Mesenchymal stem cell (in vitro differentiated cells and primary cell): ENCODE measurements at regions not wholly inside any gene's neighbourhood (a gene's known extent, or its start where the extent isn't known, plus 50 kb on each side); places are given as distances from the start of the nearest gene placed in this dataset.

ENCODE experiments used
- DNase-seq: peaks from one replicate; pipeline ENCODE4 v3.0.0-alpha.2; 2013
- H2AFZ ChIP-seq: one replicate; pipeline ENCODE4 v1.6.1; 2013; ENCODE audit warnings: low read depth, mild to moderate bottlenecking, control low read depth, inconsistent platforms, low read length, moderate library complexity
- H2AK5ac ChIP-seq: 2 replicates; pipeline ENCODE4 v1.6.1; 2013; ENCODE audit warnings: low read length, moderate library complexity, mild to moderate bottlenecking, inconsistent platforms; ENCODE audit not compliant: severe bottlenecking
- H2BK120ac ChIP-seq: one replicate; pipeline ENCODE4 v1.6.1; 2013; ENCODE audit warnings: low read depth, mild to moderate bottlenecking, inconsistent platforms, low read length, moderate library complexity
- H2BK12ac ChIP-seq, 2 experiments: one replicate each; pipeline ENCODE4 v1.6.1; 2013; ENCODE audit warnings: inconsistent platforms in 2 of 2, low read length in 2 of 2, mild to moderate bottlenecking in 2 of 2, moderate library complexity in 2 of 2, control low read depth in 1 of 2
- H2BK15ac ChIP-seq: one replicate; pipeline ENCODE4 v1.6.1; 2013; ENCODE audit warnings: mild to moderate bottlenecking, low read depth, inconsistent platforms; ENCODE audit not compliant: poor library complexity, severe bottlenecking
- H2BK5ac ChIP-seq: 2 replicates; pipeline ENCODE4 v1.6.1; 2013; ENCODE audit warnings: low read depth, mild to moderate bottlenecking, low read length, control low read depth, inconsistent platforms; ENCODE audit not compliant: poor library complexity, severe bottlenecking
- H3K14ac ChIP-seq, 2 experiments: one replicate each; pipeline ENCODE4 v1.6.1; 2013; ENCODE audit warnings: inconsistent platforms in 2 of 2, low read length in 2 of 2, control low read depth in 1 of 2, mild to moderate bottlenecking in 1 of 2, moderate library complexity in 1 of 2
- H3K18ac ChIP-seq, 2 experiments: one replicate each; pipeline ENCODE4 v1.6.1; 2013; ENCODE audit warnings: inconsistent platforms in 2 of 2, low read length in 2 of 2, control low read depth in 1 of 2, low read depth in 1 of 2, mild to moderate bottlenecking in 1 of 2
- H3K23ac ChIP-seq, 2 experiments: one replicate each; pipeline ENCODE4 v1.6.1; 2013; ENCODE audit warnings: inconsistent platforms in 2 of 2, low read length in 2 of 2, mild to moderate bottlenecking in 2 of 2, moderate library complexity in 2 of 2, control low read depth in 1 of 2
- H3K27ac ChIP-seq: 2 replicates; pipeline ENCODE4 v1.5.1; 2013; ENCODE audit warnings: mild to moderate bottlenecking, moderate library complexity, low read length, control low read depth, inconsistent platforms; ENCODE audit not compliant: poor library complexity, severe bottlenecking
- H3K27me3 ChIP-seq, 2 experiments: 2 replicates each; pipeline versions ENCODE4 v1.6.1 to v1.7.0; 2013; ENCODE audit warnings: low read length in 2 of 2, mild to moderate bottlenecking in 2 of 2, moderate library complexity in 2 of 2, control low read depth in 1 of 2, inconsistent platforms in 1 of 2; ENCODE audit not compliant: control insufficient read depth in 1 of 2, insufficient read depth in 1 of 2
- H3K36me3 ChIP-seq, 2 experiments: 2 replicates each; pipeline versions ENCODE4 v1.6.1 to v1.7.0; 2013; ENCODE audit warnings: low read length in 2 of 2, control low read depth in 1 of 2, inconsistent platforms in 1 of 2, low read depth in 1 of 2, mild to moderate bottlenecking in 1 of 2; ENCODE audit not compliant: insufficient read depth in 2 of 2, control insufficient read depth in 1 of 2
- H3K4ac ChIP-seq, 2 experiments: one replicate each; pipeline ENCODE4 v1.6.1; 2013; ENCODE audit warnings: inconsistent platforms in 2 of 2, low read length in 2 of 2, mild to moderate bottlenecking in 2 of 2, moderate library complexity in 2 of 2, control low read depth in 1 of 2, low read depth in 1 of 2
- H3K4me1 ChIP-seq: 2 replicates; pipeline ENCODE4 v1.6.1; 2013; ENCODE audit warnings: low read depth, low read length, control low read depth; ENCODE audit not compliant: control insufficient read depth, insufficient read depth
- H3K4me2 ChIP-seq: 2 replicates; pipeline ENCODE4 v1.6.1; 2013; ENCODE audit warnings: low read length, mild to moderate bottlenecking, inconsistent platforms; ENCODE audit not compliant: poor library complexity, severe bottlenecking
- H3K4me3 ChIP-seq, 2 experiments: 2 replicates each; pipeline versions ENCODE4 v1.5.1 to v1.7.0; 2013; ENCODE audit warnings: low read length in 2 of 2, mild to moderate bottlenecking in 2 of 2, control low read depth in 1 of 2, low read depth in 1 of 2; ENCODE audit not compliant: insufficient read depth in 1 of 2
- H3K79me1 ChIP-seq: replicated peaks from 2 replicates; pipeline ENCODE4 v1.6.1; 2013; ENCODE audit warnings: mild to moderate bottlenecking, control low read depth, low read length, inconsistent platforms; ENCODE audit not compliant: poor library complexity, severe bottlenecking
- H3K9ac ChIP-seq: 2 replicates; pipeline ENCODE4 v1.7.0; 2013; ENCODE audit warnings: mild to moderate bottlenecking, low read length, moderate library complexity
- H3K9me3 ChIP-seq: 2 replicates; pipeline ENCODE4 v1.7.0; 2013; ENCODE audit warnings: mild to moderate bottlenecking, low read length; ENCODE audit not compliant: control insufficient read depth
- H4K8ac ChIP-seq: one replicate; pipeline ENCODE4 v1.6.1; 2013; ENCODE audit warnings: inconsistent platforms, mild to moderate bottlenecking, low read length, moderate library complexity
- H4K91ac ChIP-seq: one replicate; pipeline ENCODE4 v1.6.1; 2013; ENCODE audit warnings: mild to moderate bottlenecking, low read length, inconsistent platforms
- WGBS: methylation state at CpG from one replicate; pipeline ENCODE4 v1.1.7; 2013; ENCODE audit warnings: mixed read lengths; 5-methylcytosine and 5-hydroxymethylcytosine counted together

DNA sequence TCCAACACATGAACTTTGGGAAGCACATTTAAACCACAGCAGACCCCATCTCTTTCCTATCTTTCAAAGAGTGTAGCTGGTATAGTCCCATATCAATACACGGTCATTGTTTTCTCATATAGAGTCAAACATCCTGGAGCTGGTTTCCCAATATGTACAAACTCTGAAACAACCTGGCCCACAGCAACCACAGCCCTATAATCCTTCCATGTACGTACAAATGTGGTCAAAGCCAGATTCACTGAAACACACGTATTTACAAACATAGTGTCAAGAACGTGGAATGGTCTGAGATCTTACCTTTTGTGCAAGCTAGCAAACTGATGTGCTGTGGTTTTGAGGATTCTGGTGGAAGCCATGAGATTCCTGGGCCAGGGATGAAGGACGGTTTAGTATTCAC lies 97.3 kb downstream of the HS1BP3 start:
- Histone ChIP-seq H3K27ac (no peak overlapping the region), H2BK12ac (no peak overlapping the region), H3K4me1 (peaks cover 12% of the 10 kb centered on the region), H2BK5ac (no peak overlapping the region), H3K9ac (no peak overlapping the region), H3K4me3 (no peak overlapping the region), H4K91ac (no peak overlapping the region), H3K4me2 (no peak overlapping the region), H4K8ac (no peak overlapping the region), H3K4ac (no peak overlapping the region), H3K18ac (no peak overlapping the region), H3K23ac (no peak overlapping the region), H2AK5ac (no peak overlapping the region), H2AFZ (no peak overlapping the region), H3K14ac (no peak overlapping the region), H3K9me3 (no peaks in the 10 kb centered on the region), H3K36me3 (no peaks in the 10 kb centered on the region), H3K79me1 (no peaks in the 10 kb centered on the region), H3K27me3 (no peaks in the 10 kb centered on the region), H2BK15ac (no peak overlapping the region), H2BK120ac (no peak overlapping the region)
- peak; percentile 82 for DNase-seq
- WGBS = 69% methylated on average over 5 of the region's 5 CpGs

DNA sequence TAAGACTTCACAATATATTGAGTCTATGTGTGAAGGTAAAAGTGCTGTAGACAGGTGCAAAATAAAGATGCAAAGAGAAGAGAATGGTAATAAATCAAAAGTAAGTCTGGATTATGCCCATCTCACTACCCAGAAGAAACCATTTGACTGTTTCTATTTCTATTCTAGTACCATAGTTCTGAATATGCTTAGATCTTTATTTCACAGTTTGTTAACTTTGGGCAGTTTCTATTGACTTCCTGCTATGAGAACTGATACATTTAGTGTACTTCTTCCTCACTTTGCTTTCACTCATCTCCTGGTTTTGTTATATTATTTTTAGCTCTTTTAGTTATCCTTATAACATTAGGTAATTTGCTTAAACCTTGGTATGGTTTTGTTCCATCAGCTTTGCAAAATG lies 94.9 kb downstream of the HS1BP3 start:
- Histone ChIP-seq H3K79me1 (no peaks in the 10 kb centered on the region), H2BK15ac (no peak overlapping the region), H3K9me3 (no peaks in the 10 kb centered on the region), H2AFZ (no peak overlapping the region), H3K27me3 (no peaks in the 10 kb centered on the region), H4K8ac (no peak overlapping the region), H3K9ac (no peak overlapping the region), H3K4me3 (no peak overlapping the region), H2AK5ac (no peak overlapping the region), H2BK120ac (no peak overlapping the region), H4K91ac (no peak overlapping the region), H3K23ac (no peak overlapping the region), H3K14ac (no peak overlapping the region), H3K27ac (no peak overlapping the region), H2BK5ac (no peak overlapping the region), H3K4ac (no peak overlapping the region), H3K18ac (no peak overlapping the region), H3K4me1 (peaks cover 16% of the 10 kb centered on the region), H2BK12ac (no peak overlapping the region), H3K36me3 (no peaks in the 10 kb centered on the region), H3K4me2 (no peak overlapping the region)
- DNase-seq = no peak

- Histone ChIP-seq H3K9ac (no peak overlapping the region), H3K4ac (no peak overlapping the region), H3K4me1 (peaks cover 17% of the 10 kb centered on the region), H3K14ac (no peak overlapping the region), H4K91ac (no peak overlapping the region), H3K18ac (no peak overlapping the region), H3K23ac (no peak overlapping the region), H3K36me3 (no peaks in the 10 kb centered on the region), H2BK15ac (no peak overlapping the region), H3K27ac (no peak overlapping the region), H3K79me1 (no peaks in the 10 kb centered on the region), H2BK5ac (no peak overlapping the region), H3K27me3 (no peaks in the 10 kb centered on the region), H3K9me3 (no peaks in the 10 kb centered on the region), H2BK120ac (no peak overlapping the region), H2AFZ (no peak overlapping the region), H3K4me3 (no peak overlapping the region), H2AK5ac (no peak overlapping the region), H4K8ac (no peak overlapping the region), H3K4me2 (no peak overlapping the region), H2BK12ac (no peak overlapping the region)
- DNase-seq = no peak
- 93% methylated on average over 3 of the region's 4 CpGs for WGBS
These were observed 94.1 kb downstream of the HS1BP3 start for GRCh38 chr2:20556756-20557155.

- Histone ChIP-seq H2BK5ac (no peak overlapping the region), H2BK15ac (no peak overlapping the region), H3K27me3 (no peaks in the 10 kb centered on the region), H4K91ac (no peak overlapping the region), H3K9me3 (no peaks in the 10 kb centered on the region), H3K4me1 (peaks cover 18% of the 10 kb centered on the region), H3K4me2 (no peak overlapping the region), H4K8ac (no peak overlapping the region), H3K14ac (no peak overlapping the region), H3K18ac (no peak overlapping the region), H2BK120ac (no peak overlapping the region), H2AK5ac (no peak overlapping the region), H3K23ac (no peak overlapping the region), H2AFZ (no peak overlapping the region), H3K4ac (no peak overlapping the region), H3K27ac (no peak overlapping the region), H3K4me3 (no peak overlapping the region), H3K36me3 (no peaks in the 10 kb centered on the region), H2BK12ac (no peak overlapping the region), H3K79me1 (no peaks in the 10 kb centered on the region), H3K9ac (no peak overlapping the region)
- 100% methylated on average over 3 of the region's 4 CpGs for WGBS
- DNase-seq = no peak
These were observed 93.7 kb downstream of the HS1BP3 start for GRCh38 chr2:20557226-20557625.
